Activated CD8-positive, alpha-beta T cell treated with anti-CD3 and anti-CD28 coated beads for 36 hours (primary cell): ENCODE measurements at regions not wholly inside any gene's neighbourhood (a gene's known extent, or its start where the extent isn't known, plus 50 kb on each side); places are given as distances from the start of the nearest gene placed in this dataset.

Source experiments
- ATAC-seq: fragments of 200-7000 bp; cut with Tn5 transposase; one replicate; pipeline ENCODE4 v1.10.0; 2021; ENCODE audit warnings: mild to moderate bottlenecking, moderate library complexity
- CTCF ChIA-PET: fragments of 350-600 bp; sonication (Branson Sonifier 250); formaldehyde crosslinking; loops from one replicate; lab custom pipeline; 2021; ENCODE audit warnings: antibody characterized with exemption; lab: Charles Lee
- POLR2A ChIA-PET: fragments of 350-600 bp; sonication (Branson Sonifier 250); formaldehyde crosslinking; loops from one replicate; lab custom pipeline; 2021; ENCODE audit warnings: antibody characterized with exemption; lab: Charles Lee
- DNase-seq: peaks from one replicate; pipeline ENCODE4 v3.0.0-alpha.2; 2020
- H3K27ac Mint-ChIP-seq: one replicate; pipeline ENCODE4 v1.8.0; 2021; ENCODE audit warnings: mild to moderate bottlenecking, mixed read lengths
- H3K27me3 Mint-ChIP-seq: one replicate; pipeline ENCODE4 v1.8.0; 2021; ENCODE audit warnings: mixed read lengths
- H3K36me3 Mint-ChIP-seq: one replicate; pipeline ENCODE4 v1.8.0; 2021; ENCODE audit warnings: low read depth, mixed read lengths
- H3K4me1 Mint-ChIP-seq: one replicate; pipeline ENCODE4 v1.8.0; 2021; ENCODE audit warnings: low read depth, mixed read lengths
- H3K4me3 Mint-ChIP-seq: one replicate; pipeline ENCODE4 v1.8.0; 2021; ENCODE audit warnings: mild to moderate bottlenecking, moderate library complexity, mixed read lengths
- H3K9me3 Mint-ChIP-seq: one replicate; pipeline ENCODE4 v1.8.0; 2021; ENCODE audit warnings: mixed read lengths
- CTCF ChIP-seq: fragments of 200-600 bp; IDR thresholded peaks from one replicate; pipeline ENCODE4 v1.8.0; 2022; ENCODE audit warnings: antibody characterized with exemption, mild to moderate bottlenecking
- intact Hi-C: fragments of 100-400 bp; cut with micrococcal nuclease; formaldehyde crosslinking; loops from one replicate; pipeline ENCODE4 v1.10.0; 2022

GRCh38 chr1:101298663-101299062, 61.8 kb downstream of the S1PR1 start:
- ATAC-seq: no peak
- H3K36me3 Mint-ChIP-seq: peaks cover 3% of the 10 kb centered on the region
- peaks cover 30% of the 10 kb centered on the region for H3K4me1 Mint-ChIP-seq
- H3K4me3 Mint-ChIP-seq: no peak overlapping the region
- H3K9me3 Mint-ChIP-seq: peaks cover 2% of the 10 kb centered on the region
- H3K27ac Mint-ChIP-seq: no peak overlapping the region
- intact Hi-C loops: no loop called here
- TF ChIP-seq CTCF: no peak
- CTCF ChIA-PET: interaction anchor here (4.8 kb wide), 1 partner anchor 12 kb away, joined by 55 read pairs; no protein-coding TSS in a partner anchor
- POLR2A ChIA-PET: interaction anchor here (0.7 to 0.8 kb wide), 2 partner anchors 12 to 133 kb away, joined by 3 read pairs; no protein-coding TSS in a partner anchor
- DNase-seq: no peak
- peaks cover 1% of the 10 kb centered on the region for H3K27me3 Mint-ChIP-seq

GRCh38 chr1:101299141-101299540, 62.3 kb downstream of the S1PR1 start:
- no peak for TF ChIP-seq CTCF
- ChIA-PET POLR2A (interaction anchor here (0.8 to 1.3 kb wide), 2 partner anchors 8 to 12 kb away, joined by 3 to 4 read pairs; no protein-coding TSS in a partner anchor), CTCF (interaction anchor here (1.0 to 4.8 kb wide), 3 partner anchors 11 to 92 kb away, joined by 3 to 55 read pairs (median 20); no protein-coding TSS in a partner anchor)
- Mint-ChIP-seq H3K27me3 (no peaks in the 10 kb centered on the region), H3K4me1 (peaks cover 26% of the 10 kb centered on the region), H3K9me3 (no peaks in the 10 kb centered on the region), H3K4me3 (no peak overlapping the region), H3K27ac (no peak overlapping the region), H3K36me3 (no peaks in the 10 kb centered on the region)
- no peak for ATAC-seq
- no peak for DNase-seq
- intact Hi-C loops: no loop called here

- DNase-seq (no peak), ATAC-seq (no peak)
- peaks cover 26% of the 10 kb centered on the region for H3K4me1 Mint-ChIP-seq
- H3K36me3 Mint-ChIP-seq: no peaks in the 10 kb centered on the region
- no peak overlapping the region for H3K4me3 Mint-ChIP-seq
- intact Hi-C loops: no loop called here
- ChIA-PET POLR2A (interaction anchor here (1.3 kb wide), 1 partner anchor 9 kb away, joined by 4 read pairs; no protein-coding TSS in a partner anchor), CTCF (interaction anchor here (0.8 to 4.8 kb wide), 5 partner anchors 11 to 108 kb away, joined by 3 to 55 read pairs (median 3); no protein-coding TSS in a partner anchor)
- H3K27ac Mint-ChIP-seq: no peak overlapping the region
- no peak for TF ChIP-seq CTCF
- H3K27me3 Mint-ChIP-seq: no peaks in the 10 kb centered on the region
- H3K9me3 Mint-ChIP-seq: no peaks in the 10 kb centered on the region
These were observed 62.9 kb downstream of the S1PR1 start for GRCh38 chr1:101299710-101300109.

GRCh38 chr1:101300916-101301315, 64.1 kb downstream of the S1PR1 start:
- CTCF ChIA-PET: interaction anchor here (1.3 to 4.8 kb wide), 3 partner anchors 9 to 107 kb away, joined by 3 to 55 read pairs (median 20); no protein-coding TSS in a partner anchor
- no peak for DNase-seq
- H3K36me3 Mint-ChIP-seq: no peaks in the 10 kb centered on the region
- H3K4me1 Mint-ChIP-seq: peaks cover 15% of the 10 kb centered on the region
- no peak overlapping the region for H3K27ac Mint-ChIP-seq
- POLR2A ChIA-PET: no interaction called here
- no peak for TF ChIP-seq CTCF
- ATAC-seq: no peak
- no peak overlapping the region for H3K4me3 Mint-ChIP-seq
- intact Hi-C loops: no loop called here
- no peaks in the 10 kb centered on the region for H3K27me3 Mint-ChIP-seq
- no peaks in the 10 kb centered on the region for H3K9me3 Mint-ChIP-seq

- intact Hi-C loops: no loop called here
- POLR2A ChIA-PET: interaction anchor here (1.1 kb wide), 1 partner anchor 9 kb away, joined by 3 read pairs; no protein-coding TSS in a partner anchor
- Mint-ChIP-seq H3K27me3 (no peaks in the 10 kb centered on the region), H3K27ac (no peak overlapping the region), H3K4me1 (peaks cover 14% of the 10 kb centered on the region), H3K9me3 (no peaks in the 10 kb centered on the region), H3K36me3 (no peaks in the 10 kb centered on the region), H3K4me3 (no peak overlapping the region)
- no peak for TF ChIP-seq CTCF
- CTCF ChIA-PET: interaction anchor here (0.9 to 4.8 kb wide), 4 partner anchors 9 to 393 kb away, joined by 3 to 55 read pairs (median 16); no protein-coding TSS in a partner anchor
- DNase-seq: no peak
- ATAC-seq: no peak
These were observed 64.7 kb downstream of the S1PR1 start for GRCh38 chr1:101301446-101302057.
